Spinal cord (tissue), 9 donors: ENCODE measurements at regions not wholly inside any gene's neighbourhood (a gene's known extent, or its start where the extent isn't known, plus 50 kb on each side); places are given as distances from the start of the nearest gene placed in this dataset.

Source experiments
- DNase-seq, 6 donors: peaks; one replicate each; pipeline versions ENCODE4 v3.0.0 to v3.0.0-alpha.2; 2013 to 2015; ENCODE audit warnings: low spot score in 6 of 6, low read depth in 4 of 6
- H3K27ac ChIP-seq: one replicate; pipeline ENCODE4 v1.5.1; 2013; ENCODE audit warnings: low read depth, low read length, control low read depth
- H3K27me3 ChIP-seq: one replicate; pipeline ENCODE4 v1.6.1; 2013; ENCODE audit warnings: low read length; ENCODE audit not compliant: control insufficient read depth, insufficient read depth
- H3K36me3 ChIP-seq: one replicate; pipeline ENCODE4 v1.6.1; 2013; ENCODE audit warnings: low read length; ENCODE audit not compliant: control insufficient read depth, insufficient read depth
- H3K4me1 ChIP-seq: one replicate; pipeline ENCODE4 v1.6.1; 2013; ENCODE audit warnings: low read length; ENCODE audit not compliant: control insufficient read depth, insufficient read depth
- H3K4me3 ChIP-seq: one replicate; pipeline ENCODE4 v1.5.1; 2013; ENCODE audit warnings: low read depth, low read length, control low read depth
- H3K9me3 ChIP-seq: one replicate; pipeline ENCODE4 v1.6.1; 2013; ENCODE audit warnings: low read length; ENCODE audit not compliant: control insufficient read depth, insufficient read depth
- WGBS: methylation state at CpG from one replicate; pipeline ENCODE4 v1.1.5; 2013; ENCODE audit warnings: missing lambda C conversion rate; ENCODE audit not compliant: insufficient coverage; 5-methylcytosine and 5-hydroxymethylcytosine counted together
- donor health status: healthy.

GRCh38 chr5:161960314-161960713, 107.3 kb upstream of the GABRG2 start:
- DNase-seq = peak in 2 of 6 donors; percentile 2 to 8
- WGBS = no CpG with 5 or more reads among the region's 3 CpGs

GRCh38 chr5:161966564-161966963, 101.0 kb upstream of the GABRG2 start:
- H3K36me3 ChIP-seq = no peaks in the 10 kb centered on the region
- no peaks in the 10 kb centered on the region for H3K9me3 ChIP-seq
- DNase-seq = peak; percentile 7 to 82 (median 25)
- no peaks in the 10 kb centered on the region for H3K27me3 ChIP-seq
- no peak overlapping the region for H3K4me3 ChIP-seq
- H3K4me1 ChIP-seq = no peaks in the 10 kb centered on the region
- 20% methylated on average over 2 of the region's 3 CpGs for WGBS
- no peak overlapping the region for H3K27ac ChIP-seq

More at GRCh38 chr5:161960314-161960713, 107.3 kb upstream of the GABRG2 start:
- Histone ChIP-seq H3K9me3 (no peaks in the 10 kb centered on the region), H3K36me3 (no peaks in the 10 kb centered on the region), H3K4me3 (no peak overlapping the region), H3K27me3 (no peaks in the 10 kb centered on the region), H3K4me1 (no peaks in the 10 kb centered on the region), H3K27ac (no peak overlapping the region)

- Histone ChIP-seq H3K27ac (no peak overlapping the region), H3K36me3 (no peaks in the 10 kb centered on the region), H3K4me3 (no peak overlapping the region), H3K27me3 (no peaks in the 10 kb centered on the region), H3K9me3 (no peaks in the 10 kb centered on the region), H3K4me1 (no peaks in the 10 kb centered on the region)
- WGBS = no CpG with 5 or more reads among the region's 2 CpGs
- DNase-seq = no peak
Observed at GRCh38 chr5:161975350-161975749, 92.2 kb upstream of the GABRG2 start.

GRCh38 chr5:161988077-161988476, 79.5 kb upstream of the GABRG2 start:
- Histone ChIP-seq H3K36me3 (no peaks in the 10 kb centered on the region), H3K4me1 (no peaks in the 10 kb centered on the region), H3K27ac (no peak overlapping the region), H3K9me3 (no peaks in the 10 kb centered on the region), H3K27me3 (no peaks in the 10 kb centered on the region), H3K4me3 (no peak overlapping the region)
- DNase-seq = no peak
- no CpG with 5 or more reads among the region's 1 CpG for WGBS
